ENCODE measurements at regions not wholly inside any gene's neighbourhood (a gene's known extent, or its start where the extent isn't known, plus 50 kb on each side); places are given as distances from the start of the nearest gene placed in this dataset.

DNA sequence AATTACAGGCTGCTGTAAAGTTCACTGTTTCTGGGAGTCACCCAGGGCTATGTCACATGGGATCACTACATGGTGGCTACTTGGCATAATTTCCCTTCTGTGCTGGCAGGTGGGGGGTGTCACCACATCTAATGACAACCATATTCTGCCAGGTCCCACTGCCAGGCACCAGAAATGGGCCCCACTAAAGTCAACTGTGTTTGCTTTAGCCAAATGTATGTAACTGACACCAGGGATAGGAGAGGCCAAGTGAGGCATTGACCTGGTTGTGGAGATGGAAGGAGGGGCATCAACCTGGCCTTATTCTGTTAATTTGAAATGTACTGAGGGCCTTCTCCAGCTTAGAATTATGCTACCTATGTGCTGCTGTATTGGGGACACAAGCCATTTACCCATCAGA lies 370.6 kb upstream of the PROX1 start:
- TF ChIP-seq EZH2 (IDR thresholded peaks at IDR 0.05; ENCODE audit: borderline replicate concordance) (no peak), EZH2phosphoT487 (IDR thresholded peaks at IDR 0.05; ENCODE audit: low read depth, severe bottlenecking, unreplicated experiment) (no peak)
- TF ChIP-seq, protein P1, sequence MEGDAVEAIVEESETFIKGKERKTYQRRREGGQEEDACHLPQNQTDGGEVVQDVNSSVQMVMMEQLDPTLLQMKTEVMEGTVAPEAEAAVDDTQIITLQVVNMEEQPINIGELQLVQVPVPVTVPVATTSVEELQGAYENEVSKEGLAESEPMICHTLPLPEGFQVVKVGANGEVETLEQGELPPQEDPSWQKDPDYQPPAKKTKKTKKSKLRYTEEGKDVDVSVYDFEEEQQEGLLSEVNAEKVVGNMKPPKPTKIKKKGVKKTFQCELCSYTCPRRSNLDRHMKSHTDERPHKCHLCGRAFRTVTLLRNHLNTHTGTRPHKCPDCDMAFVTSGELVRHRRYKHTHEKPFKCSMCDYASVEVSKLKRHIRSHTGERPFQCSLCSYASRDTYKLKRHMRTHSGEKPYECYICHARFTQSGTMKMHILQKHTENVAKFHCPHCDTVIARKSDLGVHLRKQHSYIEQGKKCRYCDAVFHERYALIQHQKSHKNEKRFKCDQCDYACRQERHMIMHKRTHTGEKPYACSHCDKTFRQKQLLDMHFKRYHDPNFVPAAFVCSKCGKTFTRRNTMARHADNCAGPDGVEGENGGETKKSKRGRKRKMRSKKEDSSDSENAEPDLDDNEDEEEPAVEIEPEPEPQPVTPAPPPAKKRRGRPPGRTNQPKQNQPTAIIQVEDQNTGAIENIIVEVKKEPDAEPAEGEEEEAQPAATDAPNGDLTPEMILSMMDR (IDR thresholded peaks at IDR 0.05; ENCODE audit: poor library complexity), result no peak
- H3K4me3 ChIP-seq, result no peak overlapping the region
- H3K4me1 ChIP-seq (ENCODE audit: insufficient read depth), result no peaks in the 10 kb centered on the region
- H3K36me3 ChIP-seq (replicated peaks; ENCODE audit: insufficient read depth, low read depth), result no peaks in the 10 kb centered on the region
- H3K4me2 ChIP-seq, result no peak overlapping the region
- H3K79me2 ChIP-seq, result no peaks in the 10 kb centered on the region
- H3K9me3 ChIP-seq (ENCODE audit: low read depth), result no peaks in the 10 kb centered on the region
- no peak overlapping the region for H3K27ac ChIP-seq
- no peak overlapping the region for H2AFZ ChIP-seq
- no peaks in the 10 kb centered on the region for H3K27me3 ChIP-seq
- no peaks in the 10 kb centered on the region for H3K9me2 ChIP-seq (replicated peaks; ENCODE audit: insufficient read depth)
- H4K20me1 ChIP-seq (ENCODE audit: insufficient read depth, poor library complexity, severe bottlenecking), result no peaks in the 10 kb centered on the region
- DNase-seq (ENCODE audit: low spot score), result no peak

DNA sequence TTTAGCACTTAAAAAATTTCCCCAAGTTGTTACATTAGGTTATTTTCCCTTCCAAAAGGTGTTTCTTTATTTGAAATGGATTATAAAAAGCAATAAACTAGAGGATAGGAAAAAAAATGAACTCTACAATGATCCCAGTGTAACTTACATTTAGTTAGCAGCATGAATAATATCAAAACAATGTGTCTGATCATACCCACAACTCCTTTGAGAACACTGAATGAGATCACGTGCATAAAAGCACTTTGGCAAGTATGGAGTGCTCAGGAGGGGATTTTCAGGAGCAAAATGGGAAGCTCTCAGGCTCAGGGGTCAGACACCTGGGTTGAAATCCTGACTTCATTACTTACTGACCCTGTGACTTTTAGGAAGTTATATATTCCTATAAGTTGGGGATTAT lies 369.7 kb upstream of the PROX1 start:
- H4K20me1 ChIP-seq (ENCODE audit: insufficient read depth, poor library complexity, severe bottlenecking), result no peaks in the 10 kb centered on the region
- H3K4me2 ChIP-seq, result no peak overlapping the region
- H3K4me3 ChIP-seq, result no peak overlapping the region
- DNase-seq (ENCODE audit: low spot score), result no peak
- no peak overlapping the region for H2AFZ ChIP-seq
- H3K4me1 ChIP-seq (ENCODE audit: insufficient read depth), result no peaks in the 10 kb centered on the region
- no peak for TF ChIP-seq EZH2 (IDR thresholded peaks at IDR 0.05; ENCODE audit: borderline replicate concordance)
- TF ChIP-seq, protein P1 (IDR thresholded peaks at IDR 0.05; ENCODE audit: poor library complexity), result no peak
- no peak for TF ChIP-seq EZH2phosphoT487 (IDR thresholded peaks at IDR 0.05; ENCODE audit: low read depth, severe bottlenecking, unreplicated experiment)
- no peaks in the 10 kb centered on the region for H3K9me3 ChIP-seq (ENCODE audit: low read depth)
- no peak overlapping the region for H3K27ac ChIP-seq
- no peaks in the 10 kb centered on the region for H3K79me2 ChIP-seq
- no peaks in the 10 kb centered on the region for H3K36me3 ChIP-seq (replicated peaks; ENCODE audit: insufficient read depth, low read depth)
- 71% methylated on average over 1 of the region's 1 CpG for WGBS (ENCODE audit: low lambda C conversion rate, missing lambda C conversion rate)
- H3K9me2 ChIP-seq (replicated peaks; ENCODE audit: insufficient read depth), result no peaks in the 10 kb centered on the region
- H3K27me3 ChIP-seq, result no peaks in the 10 kb centered on the region

DNA sequence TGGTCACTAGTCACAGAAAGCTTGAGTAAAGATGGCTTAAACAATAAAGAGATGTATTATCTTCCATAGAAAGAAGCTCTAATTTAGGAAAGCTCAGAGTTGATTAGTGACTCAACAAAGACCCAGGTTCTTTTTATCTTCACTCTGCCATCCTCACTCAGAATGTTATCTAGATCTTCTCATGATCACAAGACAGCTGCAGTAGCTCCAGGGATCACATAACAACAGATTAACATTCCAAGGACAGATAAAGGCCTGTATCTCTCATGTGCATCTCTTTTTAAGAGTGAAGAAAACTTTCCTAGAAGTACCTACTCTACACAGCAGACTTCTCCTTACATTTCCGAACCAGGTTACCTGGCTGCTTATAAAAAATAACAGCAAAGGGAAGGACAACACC lies 368.7 kb upstream of the PROX1 start:
- Histone ChIP-seq H3K9me3 (ENCODE audit: low read depth) (no peaks in the 10 kb centered on the region), H3K36me3 (replicated peaks; ENCODE audit: insufficient read depth, low read depth) (no peaks in the 10 kb centered on the region), H3K27ac (no peak overlapping the region), H2AFZ (no peak overlapping the region), H3K79me2 (no peaks in the 10 kb centered on the region), H3K27me3 (no peaks in the 10 kb centered on the region), H3K4me2 (no peak overlapping the region), H3K9me2 (replicated peaks; ENCODE audit: insufficient read depth) (no peaks in the 10 kb centered on the region), H3K4me1 (ENCODE audit: insufficient read depth) (no peaks in the 10 kb centered on the region), H4K20me1 (ENCODE audit: insufficient read depth, poor library complexity, severe bottlenecking) (no peaks in the 10 kb centered on the region), H3K4me3 (no peak overlapping the region)
- 60% methylated on average over 1 of the region's 1 CpG for WGBS (ENCODE audit: low lambda C conversion rate, missing lambda C conversion rate)
- TF ChIP-seq, protein P1 (IDR thresholded peaks at IDR 0.05; ENCODE audit: poor library complexity), result no peak
- TF ChIP-seq EZH2phosphoT487 (IDR thresholded peaks at IDR 0.05; ENCODE audit: low read depth, severe bottlenecking, unreplicated experiment) (no peak), EZH2 (IDR thresholded peaks at IDR 0.05; ENCODE audit: borderline replicate concordance) (no peak)
- DNase-seq (ENCODE audit: low spot score), result no peak

DNA sequence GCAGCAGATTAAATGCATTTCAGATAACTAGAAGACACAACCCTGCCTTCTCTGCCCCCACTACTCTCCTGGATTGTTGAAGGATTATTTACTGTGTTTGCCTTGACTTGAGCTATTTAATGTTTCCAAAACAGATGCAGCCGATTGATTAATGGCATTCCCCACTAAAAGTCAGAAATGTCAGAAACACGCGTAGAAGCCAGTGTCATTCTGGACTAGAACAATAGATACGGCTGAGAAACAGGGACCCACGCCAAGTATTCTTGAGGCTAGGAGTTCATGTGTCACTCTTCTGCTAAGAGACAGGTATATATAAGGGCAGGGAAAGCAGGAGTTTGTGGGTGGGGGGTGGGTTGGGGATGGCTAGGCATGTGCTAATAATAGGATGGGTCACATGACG lies 366.7 kb upstream of the PROX1 start:
- WGBS (ENCODE audit: low lambda C conversion rate, missing lambda C conversion rate), result 73% methylated on average over 6 of the region's 6 CpGs
- Histone ChIP-seq H3K4me1 (ENCODE audit: insufficient read depth) (no peaks in the 10 kb centered on the region), H3K36me3 (replicated peaks; ENCODE audit: insufficient read depth, low read depth) (no peaks in the 10 kb centered on the region), H3K9me2 (replicated peaks; ENCODE audit: insufficient read depth) (no peaks in the 10 kb centered on the region), H3K4me2 (no peak overlapping the region), H3K79me2 (no peaks in the 10 kb centered on the region), H3K27me3 (no peaks in the 10 kb centered on the region), H3K27ac (no peak overlapping the region), H2AFZ (no peak overlapping the region), H3K4me3 (no peak overlapping the region), H4K20me1 (ENCODE audit: insufficient read depth, poor library complexity, severe bottlenecking) (no peaks in the 10 kb centered on the region), H3K9me3 (ENCODE audit: low read depth) (no peaks in the 10 kb centered on the region)
- DNase-seq (ENCODE audit: low spot score), result no peak
- TF ChIP-seq, protein P1 (IDR thresholded peaks at IDR 0.05; ENCODE audit: poor library complexity), result no peak
- TF ChIP-seq EZH2phosphoT487 (IDR thresholded peaks at IDR 0.05; ENCODE audit: low read depth, severe bottlenecking, unreplicated experiment) (no peak), EZH2 (IDR thresholded peaks at IDR 0.05; ENCODE audit: borderline replicate concordance) (no peak)

Measured in hepatocyte (in vitro differentiated cells).